ENCODE measurements at regions not wholly inside any gene's neighbourhood (a gene's known extent, or its start where the extent isn't known, plus 50 kb on each side); places are given as distances from the start of the nearest gene placed in this dataset.

GRCh38 chr9:91099436-91099835 is 262.3 kb downstream of the AUH start:
- TF ChIP-seq GATA2 (IDR thresholded peaks at IDR 0.05; ENCODE audit: low read depth, low read length) (no peak), GATA3 (IDR thresholded peaks at IDR 0.05; ENCODE audit: low read depth, low read length) (no peak)

Data from SH-SY5Y (cell line).